H1 (cell line): ENCODE measurements at regions not wholly inside any gene's neighbourhood (a gene's known extent, or its start where the extent isn't known, plus 50 kb on each side); places are given as distances from the start of the nearest gene placed in this dataset.
"Not testable (repeated sequence)": the region's sequence is repeated elsewhere in the genome, so short reads cannot be mapped to it uniquely, and the experiment has no call there.

Source experiments
- CTCF ChIA-PET: fragments of 300-600 bp; sonication (Branson Sonifier 250); formaldehyde crosslinking; loops from one replicate; lab custom pipeline; 2021; ENCODE audit not compliant: partially characterized antibody; lab: Charles Lee
- POLR2A ChIA-PET: fragments of 300-600 bp; sonication (Branson Sonifier 250); formaldehyde crosslinking; loops from one replicate; lab custom pipeline; 2021; ENCODE audit warnings: inconsistent platforms; ENCODE audit not compliant: partially characterized antibody; lab: Charles Lee
- DNase-seq, 2 experiments: peaks; one replicate each; pipeline versions ENCODE4 v3.0.0 to v3.0.0-alpha.2; 2010 to 2022; ENCODE audit warnings: low spot score in 2 of 2, low read depth in 1 of 2, mixed read lengths in 1 of 2
- FAIRE-seq: peaks from 2 replicates; lab custom pipeline; 2011; peaks lifted over from hg19 to GRCh38; lab: Jason Lieb, UNC
- H2AFZ ChIP-seq: 2 replicates; pipeline ENCODE4 v1.8.1; 2012; ENCODE audit warnings: low read length, inconsistent platforms
- H2AK5ac ChIP-seq: 2 replicates; pipeline ENCODE4 v1.6.1; 2013; ENCODE audit warnings: low read depth, low read length
- H2BK120ac ChIP-seq: replicated peaks from 2 replicates; pipeline ENCODE3; 2013; ENCODE audit warnings: low read depth, low read length, inconsistent platforms
- H2BK12ac ChIP-seq: 2 replicates; pipeline ENCODE4 v1.6.1; 2013; ENCODE audit warnings: low read depth, low read length
- H2BK15ac ChIP-seq: 2 replicates; pipeline ENCODE4 v1.6.1; 2013; ENCODE audit warnings: low read length
- H2BK20ac ChIP-seq: 2 replicates; pipeline ENCODE4 v1.6.1; 2013; ENCODE audit warnings: low read length
- H2BK5ac ChIP-seq: 2 replicates; pipeline ENCODE4 v1.6.1; 2013; ENCODE audit warnings: low read depth, low read length
- H3K14ac ChIP-seq: 2 replicates; pipeline ENCODE4 v1.6.1; 2013; ENCODE audit warnings: inconsistent platforms; ENCODE audit not compliant: insufficient read length
- H3K18ac ChIP-seq: 2 replicates; pipeline ENCODE4 v1.6.1; 2013; ENCODE audit warnings: low read length; ENCODE audit errors: extremely low read depth
- H3K23ac ChIP-seq: 2 replicates; pipeline ENCODE4 v1.6.1; 2013; ENCODE audit warnings: inconsistent platforms; ENCODE audit not compliant: insufficient read length
- H3K23me2 ChIP-seq: 2 replicates; pipeline ENCODE4 v1.6.1; 2013; ENCODE audit warnings: low read depth, low read length
- H3K27ac ChIP-seq: 2 replicates; pipeline ENCODE4 v1.6.1; 2011; ENCODE audit warnings: low read depth, low read length, inconsistent platforms
- H3K27me3 ChIP-seq, 4 experiments: replicated peaks in 1 of 4; 1 replicate in 1 of 4; 2 replicates in 3 of 4; pipeline versions ENCODE4 v1.6.1 to v1.8.1; 2011 to 2013; ENCODE audit warnings: low read length in 3 of 4, mild to moderate bottlenecking in 3 of 4, inconsistent platforms in 2 of 4, mixed read lengths in 2 of 4, moderate library complexity in 1 of 4; ENCODE audit not compliant: control insufficient read depth in 3 of 4, insufficient read depth in 3 of 4; ENCODE audit errors: extremely low read depth in 1 of 4
- H3K36me3 ChIP-seq, 4 experiments: 2 replicates each; pipeline versions ENCODE4 v1.6.1 to v1.8.1; 2011 to 2013; ENCODE audit warnings: mild to moderate bottlenecking in 4 of 4, low read length in 3 of 4, moderate library complexity in 2 of 4, control low read depth in 1 of 4, inconsistent platforms in 1 of 4; ENCODE audit not compliant: insufficient read depth in 4 of 4, control insufficient read depth in 2 of 4
- H3K4ac ChIP-seq: replicated peaks from 2 replicates; pipeline ENCODE3; 2013; ENCODE audit warnings: low read length, low read depth, mixed read lengths, inconsistent platforms; ENCODE audit not compliant: insufficient read length
- H3K4me1 ChIP-seq, 4 experiments: replicated peaks in 1 of 4; 1 replicate in 1 of 4; 2 replicates in 3 of 4; pipeline versions ENCODE4 v1.6.1 to v1.8.1; 2011 to 2013; ENCODE audit warnings: low read length in 3 of 4, inconsistent platforms in 2 of 4, mixed read lengths in 1 of 4; ENCODE audit not compliant: insufficient read depth in 4 of 4, control insufficient read depth in 3 of 4
- H3K4me2 ChIP-seq, 2 experiments: 2 replicates each; pipeline versions ENCODE4 v1.6.1 to v1.8.1; 2011 to 2013; ENCODE audit warnings: low read depth in 2 of 2, low read length in 2 of 2, control low read depth in 1 of 2, inconsistent platforms in 1 of 2, mild to moderate bottlenecking in 1 of 2; ENCODE audit not compliant: insufficient read depth in 1 of 2
- H3K4me3 ChIP-seq, 4 experiments: fragments of 200-600, 300-600 bp in 1 of 4; sonication (generic), shearing (Covaris generic), sonication (Bioruptor Twin) in 1 of 4; 2 replicates each; pipeline versions ENCODE4 v1.5.1 to v1.8.1; 2011 to 2016; ENCODE audit warnings: low read length in 4 of 4, low read depth in 3 of 4, control low read depth in 2 of 4, inconsistent platforms in 2 of 4, mild to moderate bottlenecking in 2 of 4, mixed read lengths in 1 of 4, moderate library complexity in 1 of 4; ENCODE audit not compliant: insufficient read depth in 2 of 4; ENCODE audit errors: extremely low read depth in 1 of 4
- H3K56ac ChIP-seq: replicated peaks from 2 replicates; pipeline ENCODE3; 2013; ENCODE audit warnings: low read depth, mild to moderate bottlenecking, mixed read lengths, low read length, inconsistent platforms; ENCODE audit not compliant: insufficient read length
- H3K79me1 ChIP-seq: 2 replicates; pipeline ENCODE4 v1.6.1; 2013; ENCODE audit warnings: low read depth, low read length, control low read depth
- H3K79me2 ChIP-seq, 2 experiments: 2 replicates each; pipeline versions ENCODE4 v1.6.1 to v1.8.1; 2012 to 2013; ENCODE audit warnings: low read length in 2 of 2, mild to moderate bottlenecking in 2 of 2, inconsistent platforms in 1 of 2; ENCODE audit not compliant: insufficient read depth in 2 of 2, control insufficient read depth in 1 of 2
- H3K9ac ChIP-seq, 4 experiments: replicated peaks in 1 of 4; 1 replicate in 1 of 4; 2 replicates in 3 of 4; pipeline versions ENCODE4 v1.6.1 to v1.8.1; 2011 to 2013; ENCODE audit warnings: low read depth in 3 of 4, low read length in 3 of 4, control low read depth in 2 of 4, mild to moderate bottlenecking in 2 of 4, moderate library complexity in 2 of 4, inconsistent platforms in 1 of 4; ENCODE audit errors: extremely low read depth in 1 of 4
- H3K9me3 ChIP-seq, 2 experiments: 2 replicates each; pipeline versions ENCODE4 v1.6.1 to v1.8.1; 2012 to 2013; ENCODE audit warnings: mild to moderate bottlenecking in 2 of 2, moderate library complexity in 2 of 2, control low read depth in 1 of 2, inconsistent platforms in 1 of 2, low read depth in 1 of 2, low read length in 1 of 2, mixed read lengths in 1 of 2; ENCODE audit not compliant: insufficient read depth in 2 of 2
- H4K20me1 ChIP-seq, 2 experiments: replicated peaks in 1 of 2; 2 replicates each; pipeline versions ENCODE3 to v1.8.1; 2011 to 2013; ENCODE audit warnings: inconsistent platforms in 2 of 2, low read length in 2 of 2, mild to moderate bottlenecking in 1 of 2; ENCODE audit not compliant: insufficient read depth in 2 of 2, control insufficient read depth in 1 of 2
- H4K5ac ChIP-seq: 2 replicates; pipeline ENCODE4 v1.6.1; 2013; ENCODE audit warnings: low read length, low read depth, mixed read lengths, inconsistent platforms; ENCODE audit not compliant: insufficient read length
- H4K8ac ChIP-seq: 2 replicates; pipeline ENCODE4 v1.8.0; 2013; ENCODE audit warnings: mild to moderate bottlenecking, moderate library complexity, low read length, inconsistent platforms; ENCODE audit not compliant: insufficient read depth; ENCODE audit errors: extremely low read depth
- H4K91ac ChIP-seq: replicated peaks from 2 replicates; pipeline ENCODE3; 2013; ENCODE audit warnings: low read length, mixed read lengths, inconsistent platforms; ENCODE audit not compliant: insufficient read length
- WGBS, 2 experiments: shearing (Covaris generic) in 1 of 2; methylation state at CpG; one replicate each; pipeline versions ENCODE4 v1.1.6 to v1.1.7; 2013 to 2015; ENCODE audit warnings: low lambda C conversion rate in 2 of 2, mixed read lengths in 2 of 2, inconsistent platforms in 1 of 2, low coverage in 1 of 2, missing lambda C conversion rate in 1 of 2; ENCODE audit not compliant: insufficient replicate concordance in 2 of 2, insufficient coverage in 1 of 2, insufficient read length in 1 of 2; ENCODE audit errors: extremely low coverage in 1 of 2, missing lambda C conversion rate in 1 of 2; 5-methylcytosine and 5-hydroxymethylcytosine counted together

DNA sequence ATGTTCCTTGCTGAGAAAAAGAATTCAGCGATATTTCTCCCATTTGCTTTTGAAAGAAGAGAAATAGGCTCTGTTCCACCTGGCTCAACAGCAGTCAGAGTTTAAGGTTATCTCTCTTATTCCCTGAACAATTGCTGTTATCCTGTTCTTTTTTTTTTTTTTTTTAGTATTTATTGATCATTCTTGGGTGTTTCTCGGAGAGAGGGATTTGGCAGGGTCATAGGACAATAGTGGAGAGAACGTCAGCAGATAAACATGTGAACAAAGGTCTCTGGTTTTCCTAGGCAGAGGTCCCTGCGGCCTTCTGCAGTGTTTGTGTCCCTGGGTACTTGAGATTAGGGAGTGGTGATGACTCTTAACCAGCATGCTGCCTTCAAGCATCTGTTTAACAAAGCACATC is 77.5 kb upstream of the DST start:
- H2AFZ ChIP-seq, DNase-seq, CTCF ChIA-PET, H3K4me2 ChIP-seq, H4K5ac ChIP-seq, H3K36me3 ChIP-seq, H3K4ac ChIP-seq, H4K8ac ChIP-seq, H3K56ac ChIP-seq, H3K9ac ChIP-seq, H2BK15ac ChIP-seq, H3K14ac ChIP-seq, H3K79me1 ChIP-seq, H2BK5ac ChIP-seq, FAIRE-seq, H3K23ac ChIP-seq, H3K27ac ChIP-seq, H2BK12ac ChIP-seq, H3K18ac ChIP-seq, H4K20me1 ChIP-seq, H2BK20ac ChIP-seq, H3K27me3 ChIP-seq, H3K9me3 ChIP-seq, H3K23me2 ChIP-seq, POLR2A ChIA-PET, H3K4me3 ChIP-seq, H4K91ac ChIP-seq, H2AK5ac ChIP-seq, H2BK120ac ChIP-seq: not testable (repeated sequence)
- H3K4me1 ChIP-seq, result peaks cover 3 to 15% (median 9%) of the 10 kb centered on the region in 4 experiments
- WGBS, 2 experiments, result 93% methylated on average over 3 of the region's 4 CpGs; no CpG with 5 or more reads in 1 of the 2 experiments
- H3K79me2 ChIP-seq, result peaks cover 0 to 67% of the 10 kb centered on the region in 2 experiments; a peak in 2 of 4 replicates

DNA sequence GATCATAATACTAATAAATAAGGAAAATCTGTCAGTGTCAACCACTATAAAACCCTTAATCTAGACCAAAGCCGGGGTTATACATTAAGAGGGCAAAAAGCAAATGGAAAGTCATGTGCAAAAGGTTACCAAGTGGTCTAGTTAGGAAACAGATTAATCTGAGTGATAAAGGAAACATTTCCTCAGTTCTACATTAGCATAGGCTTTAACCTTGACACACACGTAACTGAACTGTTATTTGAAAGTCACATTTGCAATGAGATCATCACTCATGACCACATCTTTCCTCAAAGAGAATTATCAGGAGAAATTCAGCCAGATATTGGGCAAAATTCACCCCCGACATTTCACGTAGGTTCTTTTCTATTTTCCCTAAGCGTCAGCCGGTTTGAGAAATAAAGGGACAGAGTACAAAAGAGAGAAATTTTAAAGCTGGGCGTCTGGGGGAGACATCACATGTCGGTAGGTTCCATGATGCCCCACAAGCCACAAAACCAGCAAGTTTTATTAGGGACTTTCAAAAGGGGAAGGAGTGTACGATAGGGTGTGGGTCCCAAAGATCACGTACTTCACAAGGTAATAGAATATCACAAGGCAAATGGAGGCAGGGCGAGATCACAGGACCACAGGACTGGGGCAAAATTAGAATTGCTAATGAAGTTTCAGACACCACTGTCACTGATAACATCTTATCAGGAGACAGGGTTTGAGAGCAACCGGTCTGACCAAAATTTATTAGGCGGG is 76.8 kb upstream of the DST start:
- H4K20me1 ChIP-seq, H3K18ac ChIP-seq, H3K4me3 ChIP-seq, H3K14ac ChIP-seq, H4K5ac ChIP-seq, H2BK5ac ChIP-seq, POLR2A ChIA-PET, H2AK5ac ChIP-seq, CTCF ChIA-PET, H4K8ac ChIP-seq, H3K4ac ChIP-seq, FAIRE-seq, H2BK12ac ChIP-seq, H3K9me3 ChIP-seq, H3K36me3 ChIP-seq, H3K23ac ChIP-seq, H3K27me3 ChIP-seq, H4K91ac ChIP-seq, H2BK15ac ChIP-seq, H2BK120ac ChIP-seq, DNase-seq, H2AFZ ChIP-seq, H3K56ac ChIP-seq, H3K79me1 ChIP-seq, H3K27ac ChIP-seq, H3K4me2 ChIP-seq, H3K9ac ChIP-seq, H2BK20ac ChIP-seq, H3K23me2 ChIP-seq: not testable (repeated sequence)
- 93% methylated on average over 13 of the region's 13 CpGs; no CpG with 5 or more reads in 1 of the 2 experiments for WGBS, 2 experiments
- H3K79me2 ChIP-seq, result peaks cover 0 to 67% of the 10 kb centered on the region in 2 experiments; a peak in 2 of 4 replicates
- peaks cover 3 to 17% (median 10%) of the 10 kb centered on the region in 4 experiments for H3K4me1 ChIP-seq
